ENCODE measurements at regions not wholly inside any gene's neighbourhood (a gene's known extent, or its start where the extent isn't known, plus 50 kb on each side); places are given as distances from the start of the nearest gene placed in this dataset.

DNA sequence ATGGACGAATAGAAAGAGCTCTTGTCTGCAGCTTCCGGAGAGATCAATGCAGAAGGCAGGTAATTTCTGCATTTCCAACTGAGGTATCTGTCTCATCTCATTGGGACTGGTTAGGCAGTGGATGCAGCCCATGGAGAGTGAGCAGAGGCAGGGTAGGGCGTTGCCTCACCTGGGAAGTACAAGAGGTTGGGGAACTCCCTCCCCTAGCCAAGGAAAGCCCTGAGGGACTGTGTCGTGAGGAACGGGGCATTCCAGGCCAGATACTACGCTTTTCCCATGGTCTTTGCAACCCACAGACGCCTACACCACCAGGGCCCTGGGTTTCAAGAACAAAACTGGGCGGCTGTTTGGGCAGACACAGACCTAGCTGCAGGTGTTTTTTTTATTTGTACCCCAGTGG is 186.3 kb downstream of the ETV1 start:
- TF ChIP-seq, protein P1, sequence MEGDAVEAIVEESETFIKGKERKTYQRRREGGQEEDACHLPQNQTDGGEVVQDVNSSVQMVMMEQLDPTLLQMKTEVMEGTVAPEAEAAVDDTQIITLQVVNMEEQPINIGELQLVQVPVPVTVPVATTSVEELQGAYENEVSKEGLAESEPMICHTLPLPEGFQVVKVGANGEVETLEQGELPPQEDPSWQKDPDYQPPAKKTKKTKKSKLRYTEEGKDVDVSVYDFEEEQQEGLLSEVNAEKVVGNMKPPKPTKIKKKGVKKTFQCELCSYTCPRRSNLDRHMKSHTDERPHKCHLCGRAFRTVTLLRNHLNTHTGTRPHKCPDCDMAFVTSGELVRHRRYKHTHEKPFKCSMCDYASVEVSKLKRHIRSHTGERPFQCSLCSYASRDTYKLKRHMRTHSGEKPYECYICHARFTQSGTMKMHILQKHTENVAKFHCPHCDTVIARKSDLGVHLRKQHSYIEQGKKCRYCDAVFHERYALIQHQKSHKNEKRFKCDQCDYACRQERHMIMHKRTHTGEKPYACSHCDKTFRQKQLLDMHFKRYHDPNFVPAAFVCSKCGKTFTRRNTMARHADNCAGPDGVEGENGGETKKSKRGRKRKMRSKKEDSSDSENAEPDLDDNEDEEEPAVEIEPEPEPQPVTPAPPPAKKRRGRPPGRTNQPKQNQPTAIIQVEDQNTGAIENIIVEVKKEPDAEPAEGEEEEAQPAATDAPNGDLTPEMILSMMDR (IDR thresholded peaks at IDR 0.05) = no peak
- no peak for TF ChIP-seq ZFX (IDR thresholded peaks at IDR 0.05; ENCODE audit: borderline replicate concordance)

All from 22Rv1 (cell line).